ENCODE measurements at regions not wholly inside any gene's neighbourhood (a gene's known extent, or its start where the extent isn't known, plus 50 kb on each side); places are given as distances from the start of the nearest gene placed in this dataset.

DNA sequence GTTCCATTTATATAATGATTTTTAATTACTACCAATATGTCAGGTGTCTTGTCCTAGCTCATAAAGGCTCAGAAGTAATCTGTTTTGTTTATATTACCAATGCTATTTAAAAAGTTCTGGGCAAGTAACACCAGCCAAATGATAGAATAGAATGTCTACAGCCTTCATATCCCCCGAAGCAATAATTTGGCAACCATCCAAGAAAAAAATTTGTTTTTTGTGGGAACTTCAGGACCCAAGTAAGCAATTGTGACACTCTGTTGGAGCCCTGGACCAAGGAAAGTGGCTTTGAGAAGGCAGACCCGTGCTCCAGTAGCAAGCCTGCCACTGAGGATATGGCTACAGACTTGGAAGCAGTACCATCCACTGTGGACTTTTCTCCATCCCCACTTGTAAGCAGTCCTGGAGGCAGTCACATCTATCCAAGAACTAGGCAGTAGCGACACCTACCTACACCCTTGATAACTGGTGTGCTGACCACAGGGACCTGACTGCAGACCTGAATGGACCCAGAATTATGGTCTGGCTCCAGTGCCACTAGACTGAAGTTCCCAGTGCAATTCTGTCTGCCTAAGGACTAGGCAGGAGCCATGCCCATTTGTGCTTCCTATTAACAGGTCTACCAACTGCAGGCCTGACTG is 870.7 kb upstream of the ADGRL2 start:
- no peak overlapping the region for H3K4me2 ChIP-seq (ENCODE audit: insufficient read depth in 1 of 2, low read depth in 2 of 2, low read length in 2 of 2)
- 96% methylated on average over 3 of the region's 3 CpGs; no CpG with 5 or more reads in 1 of the 2 experiments for WGBS, 2 experiments (ENCODE audit: extremely low coverage in 1 of 2, insufficient coverage in 1 of 2, insufficient read length in 1 of 2, insufficient replicate concordance in 2 of 2, low coverage in 1 of 2, low lambda C conversion rate in 2 of 2, missing lambda C conversion rate in 1 of 2)
- no peaks in the 10 kb centered on the region for H3K79me1 ChIP-seq (ENCODE audit: low read depth, low read length)
- H3K9me3 ChIP-seq (ENCODE audit: insufficient read depth in 2 of 2, low read depth in 1 of 2, low read length in 1 of 2) = peaks cover 3 to 5% of the 10 kb centered on the region in 2 experiments; a peak in 2 of 4 replicates
- no peaks in the 10 kb centered on the region for H3K27me3 ChIP-seq (replicated peaks in 1 of 4; ENCODE audit: control insufficient read depth in 3 of 4, extremely low read depth in 1 of 4, insufficient read depth in 3 of 4, low read length in 3 of 4)
- H3K23me2 ChIP-seq (ENCODE audit: low read depth, low read length) = no peaks in the 10 kb centered on the region
- TF ChIP-seq SP2 (IDR thresholded peaks at IDR 0.05; ENCODE audit: low read length) (no peak), KDM1A (IDR thresholded peaks at IDR 0.05; ENCODE audit: borderline replicate concordance, low read length) (no peak), RAD21 (IDR thresholded peaks at IDR 0.05 in 1 of 2, conservative IDR thresholded peaks at IDR 0.05 in 1 of 2; ENCODE audit: low read depth in 2 of 2, low read length in 2 of 2) (peak; percentile 13 to 28; a peak in 3 of 4 replicates)
- TF ChIP-seq, protein P1, sequence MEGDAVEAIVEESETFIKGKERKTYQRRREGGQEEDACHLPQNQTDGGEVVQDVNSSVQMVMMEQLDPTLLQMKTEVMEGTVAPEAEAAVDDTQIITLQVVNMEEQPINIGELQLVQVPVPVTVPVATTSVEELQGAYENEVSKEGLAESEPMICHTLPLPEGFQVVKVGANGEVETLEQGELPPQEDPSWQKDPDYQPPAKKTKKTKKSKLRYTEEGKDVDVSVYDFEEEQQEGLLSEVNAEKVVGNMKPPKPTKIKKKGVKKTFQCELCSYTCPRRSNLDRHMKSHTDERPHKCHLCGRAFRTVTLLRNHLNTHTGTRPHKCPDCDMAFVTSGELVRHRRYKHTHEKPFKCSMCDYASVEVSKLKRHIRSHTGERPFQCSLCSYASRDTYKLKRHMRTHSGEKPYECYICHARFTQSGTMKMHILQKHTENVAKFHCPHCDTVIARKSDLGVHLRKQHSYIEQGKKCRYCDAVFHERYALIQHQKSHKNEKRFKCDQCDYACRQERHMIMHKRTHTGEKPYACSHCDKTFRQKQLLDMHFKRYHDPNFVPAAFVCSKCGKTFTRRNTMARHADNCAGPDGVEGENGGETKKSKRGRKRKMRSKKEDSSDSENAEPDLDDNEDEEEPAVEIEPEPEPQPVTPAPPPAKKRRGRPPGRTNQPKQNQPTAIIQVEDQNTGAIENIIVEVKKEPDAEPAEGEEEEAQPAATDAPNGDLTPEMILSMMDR (IDR thresholded peaks at IDR 0.05; ENCODE audit: control extremely low read depth in 1 of 3, insufficient read depth in 1 of 3, low read depth in 1 of 3, low read length in 3 of 3) = peak in 2 of 3 experiments; percentile 0 to 18; a peak in 2 of 4 replicates
- no peak overlapping the region for H2BK120ac ChIP-seq (replicated peaks; ENCODE audit: low read depth, low read length)
- H2BK5ac ChIP-seq (ENCODE audit: low read depth, low read length) = no peak overlapping the region; the same call in 1 of the 2 replicates
- ChIA-PET POLR2A (ENCODE audit: partially characterized antibody) (no interaction called here), CTCF (ENCODE audit: partially characterized antibody) (no interaction called here)
- H3K79me2 ChIP-seq (ENCODE audit: control insufficient read depth in 1 of 2, insufficient read depth in 2 of 2, low read length in 2 of 2) = no peaks in the 10 kb centered on the region
- no peak overlapping the region for H3K4me3 ChIP-seq (ENCODE audit: extremely low read depth in 1 of 4, insufficient read depth in 2 of 4, low read depth in 3 of 4, low read length in 4 of 4)
- DNase-seq (ENCODE audit: low read depth in 1 of 2, low spot score in 2 of 2) = no peak
- H2AK5ac ChIP-seq (ENCODE audit: low read depth, low read length) = no peak overlapping the region
- no peaks in the 10 kb centered on the region for H3K4me1 ChIP-seq (replicated peaks in 1 of 4; ENCODE audit: control insufficient read depth in 3 of 4, insufficient read depth in 4 of 4, low read length in 3 of 4)
- H4K5ac ChIP-seq (ENCODE audit: insufficient read length, low read depth, low read length) = no peak overlapping the region
- H4K91ac ChIP-seq (replicated peaks; ENCODE audit: insufficient read length, low read length) = no peak overlapping the region
- no peak overlapping the region for H2BK12ac ChIP-seq (ENCODE audit: low read depth, low read length)
- H3K23ac ChIP-seq (ENCODE audit: insufficient read length) = no peak overlapping the region
- no peak overlapping the region for H3K14ac ChIP-seq (ENCODE audit: insufficient read length)
- H3K9ac ChIP-seq (replicated peaks in 1 of 4; ENCODE audit: extremely low read depth in 1 of 4, low read depth in 3 of 4, low read length in 3 of 4) = no peak overlapping the region
- no peaks in the 10 kb centered on the region; a peak in 1 of 8 replicates for H3K36me3 ChIP-seq (ENCODE audit: control insufficient read depth in 2 of 4, insufficient read depth in 4 of 4, low read length in 3 of 4)
- no peaks in the 10 kb centered on the region for H4K20me1 ChIP-seq (replicated peaks in 1 of 2; ENCODE audit: control insufficient read depth in 1 of 2, insufficient read depth in 2 of 2, low read length in 2 of 2)
- no peak overlapping the region for H3K4ac ChIP-seq (replicated peaks; ENCODE audit: insufficient read length, low read depth, low read length)
- no peak overlapping the region for H3K27ac ChIP-seq (ENCODE audit: low read depth, low read length)
- no peak overlapping the region for H2AFZ ChIP-seq (ENCODE audit: low read length)
- no peak overlapping the region for H4K8ac ChIP-seq (ENCODE audit: extremely low read depth, insufficient read depth, low read length)
- no peak overlapping the region for H2BK15ac ChIP-seq (ENCODE audit: low read length)
- H2BK20ac ChIP-seq (ENCODE audit: low read length) = no peak overlapping the region
- no peak overlapping the region for H3K56ac ChIP-seq (replicated peaks; ENCODE audit: insufficient read length, low read depth, low read length)
- no peak overlapping the region for H3K18ac ChIP-seq (ENCODE audit: extremely low read depth, low read length)
- no peak for FAIRE-seq

Measured in H1 (cell line).